GM12864 (cell line): ENCODE measurements at regions not wholly inside any gene's neighbourhood (a gene's known extent, or its start where the extent isn't known, plus 50 kb on each side); places are given as distances from the start of the nearest gene placed in this dataset.
"Not testable (repeated sequence)": the region's sequence is repeated elsewhere in the genome, so short reads cannot be mapped to it uniquely, and the experiment has no call there.

ENCODE experiments used
- DNase-seq: peaks from one replicate; pipeline ENCODE4 v3.0.0-alpha.2; 2011; ENCODE audit warnings: low read depth
- H3K4me3 ChIP-seq: 2 replicates; pipeline ENCODE4 v1.5.1; 2011; ENCODE audit warnings: mild to moderate bottlenecking, low read depth, low read length, control low read depth
- CTCF ChIP-seq: IDR thresholded peaks from 2 replicates; pipeline ENCODE4 v1.5.1; 2011; ENCODE audit warnings: low read depth, mild to moderate bottlenecking, moderate library complexity, low read length, control low read depth, inconsistent platforms; ENCODE audit errors: missing control alignments

- no peak for TF ChIP-seq CTCF
- DNase-seq = peak; percentile 68
- H3K4me3 ChIP-seq = no peak overlapping the region
These were observed 1099.4 kb downstream of the TSPY10 start for GRCh38 chrY:10627116-10627515.

GRCh38 chrY:10648813-10649212, 1121.1 kb downstream of the TSPY10 start:
- H3K4me3 ChIP-seq, DNase-seq: not testable (repeated sequence)

DNA sequence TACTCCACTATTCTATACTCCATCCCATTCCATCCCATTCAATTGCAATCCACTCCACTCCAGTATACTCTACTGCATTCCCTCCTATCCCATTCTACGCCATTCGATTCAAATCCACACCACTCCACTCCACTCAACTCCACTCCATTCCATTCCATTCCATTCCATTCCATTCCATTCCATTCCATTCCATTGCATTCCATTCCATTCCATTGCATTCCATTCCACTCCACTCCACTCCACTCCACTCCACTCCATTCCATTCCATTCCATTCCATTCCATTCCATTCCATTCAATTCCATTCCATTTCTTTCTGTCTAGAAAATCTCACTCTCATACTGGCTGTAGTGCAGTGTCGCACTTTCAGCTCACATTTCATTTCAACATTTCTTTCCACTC, 1129.4 kb downstream of the TSPY10 start:
- not testable (repeated sequence) for H3K4me3 ChIP-seq, DNase-seq

DNA sequence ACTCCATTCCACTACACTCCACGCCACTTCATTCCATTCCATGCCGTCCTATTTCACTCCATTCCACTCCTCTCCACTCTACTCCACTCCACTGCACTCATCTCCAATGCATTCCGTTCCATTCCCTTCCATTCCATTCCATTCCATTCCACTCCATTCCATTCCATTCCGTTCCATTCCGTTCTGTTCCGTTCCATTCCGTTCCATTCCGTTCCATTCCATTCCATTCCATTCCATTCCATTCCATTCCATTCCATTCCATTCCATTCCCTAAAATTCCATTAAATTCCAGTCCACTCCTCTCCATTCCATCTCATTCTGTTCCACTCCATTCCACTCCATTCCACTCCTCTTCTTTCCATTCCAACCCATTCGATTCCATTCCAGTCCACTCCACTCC, 1139.1 kb downstream of the TSPY10 start:
- DNase-seq = no peak
- H3K4me3 ChIP-seq = no peak overlapping the region
- TF ChIP-seq CTCF = no peak

- TF ChIP-seq CTCF = no peak
- no peak for DNase-seq
- no peak overlapping the region for H3K4me3 ChIP-seq
These were observed 1158.7 kb downstream of the TSPY10 start for GRCh38 chrY:10686414-10686813.
